Osteocyte (in vitro differentiated cells): ENCODE measurements at regions not wholly inside any gene's neighbourhood (a gene's known extent, or its start where the extent isn't known, plus 50 kb on each side); places are given as distances from the start of the nearest gene placed in this dataset.

ENCODE experiments used
- DNase-seq: peaks from one replicate; pipeline ENCODE4 v3.0.0; 2021; ENCODE audit warnings: mixed read lengths; ENCODE audit not compliant: unreplicated experiment; ENCODE audit errors: extremely low spot score
- H3K27ac Mint-ChIP-seq: one replicate; pipeline ENCODE4 v1.8.0; 2021; ENCODE audit warnings: mild to moderate bottlenecking, mixed read lengths; ENCODE audit not compliant: unreplicated experiment
- H3K27me3 Mint-ChIP-seq: one replicate; pipeline ENCODE4 v1.8.0; 2021; ENCODE audit warnings: mixed read lengths; ENCODE audit not compliant: unreplicated experiment
- H3K36me3 Mint-ChIP-seq: one replicate; pipeline ENCODE4 v1.8.0; 2021; ENCODE audit warnings: mixed read lengths; ENCODE audit not compliant: unreplicated experiment
- H3K4me1 Mint-ChIP-seq: one replicate; pipeline ENCODE4 v1.8.0; 2021; ENCODE audit warnings: mixed read lengths; ENCODE audit not compliant: unreplicated experiment
- H3K4me3 Mint-ChIP-seq: one replicate; pipeline ENCODE4 v1.8.0; 2021; ENCODE audit warnings: mild to moderate bottlenecking, moderate library complexity, mixed read lengths; ENCODE audit not compliant: unreplicated experiment
- H3K9me3 Mint-ChIP-seq: one replicate; pipeline ENCODE4 v1.8.0; 2021; ENCODE audit warnings: mixed read lengths; ENCODE audit not compliant: unreplicated experiment
- TF ChIP-seq, protein P1 (sequence below): fragments of 200-600 bp; sonication (generic); IDR thresholded peaks from 2 replicates; pipeline ENCODE4 v1.5.0; 2021; ENCODE audit warnings: antibody characterized with exemption, mild to moderate bottlenecking, moderate library complexity

DNA sequence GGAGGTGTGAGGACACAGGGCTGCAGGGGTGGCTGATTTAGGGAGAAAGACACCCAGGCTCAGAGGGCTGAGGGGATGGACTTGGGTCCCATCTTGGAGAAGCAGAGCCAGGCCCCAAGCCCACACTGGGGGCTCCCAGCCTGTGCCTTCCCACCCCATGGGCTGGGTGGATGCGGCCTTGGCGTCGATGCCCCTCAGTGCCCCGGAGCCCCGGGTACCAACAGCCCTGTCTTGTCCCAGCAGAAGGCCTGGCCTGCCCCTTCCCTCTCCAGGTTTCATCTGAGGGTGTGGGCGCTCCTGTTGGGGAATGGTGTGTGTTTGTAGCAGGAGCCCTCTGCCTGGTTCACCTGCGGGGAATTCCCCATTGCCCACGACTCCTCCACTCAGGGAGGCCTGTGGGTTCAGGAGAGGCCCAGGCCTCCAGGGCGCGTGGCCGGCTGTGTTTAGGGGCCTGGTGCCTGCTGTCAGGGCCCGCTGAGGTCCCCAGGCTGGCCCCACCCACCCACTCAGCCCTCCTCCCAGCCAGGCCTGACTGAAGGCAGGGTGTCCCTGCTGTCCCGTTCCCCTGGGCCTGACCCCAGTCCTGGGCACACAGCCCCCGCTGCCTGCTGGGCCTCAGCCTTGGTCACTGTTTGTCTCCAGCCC is 51.1 kb upstream of the BEGAIN start:
- Mint-ChIP-seq H3K27me3 (peaks cover 17% of the 10 kb centered on the region), H3K4me1 (peaks cover 17% of the 10 kb centered on the region)
- DNase-seq, result no peak

DNA sequence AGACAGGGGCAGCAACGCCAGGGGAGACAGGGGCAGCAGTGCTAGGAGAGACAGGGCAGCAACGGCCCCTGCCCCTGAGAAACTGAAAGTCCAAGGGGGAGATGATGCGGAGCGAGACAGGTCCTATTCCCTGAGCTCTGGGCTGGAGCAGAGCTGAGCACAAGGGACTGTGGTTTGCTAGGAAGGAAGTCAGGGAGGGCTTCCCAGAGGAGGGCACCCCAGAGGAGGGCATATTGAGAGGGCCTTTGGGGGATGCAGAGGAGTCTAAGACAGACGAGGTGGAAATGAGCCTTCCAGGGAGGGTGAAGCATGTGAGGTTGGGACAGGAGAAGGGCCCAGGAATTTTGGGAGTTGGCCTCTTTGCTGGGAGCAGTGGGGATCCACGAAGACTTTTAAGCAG is 52.1 kb upstream of the BEGAIN start:
- Mint-ChIP-seq H3K27me3 (peaks cover 9% of the 10 kb centered on the region), H3K36me3 (no peaks in the 10 kb centered on the region), H3K4me3 (no peak overlapping the region), H3K27ac (no peak overlapping the region), H3K9me3 (no peaks in the 10 kb centered on the region), H3K4me1 (peaks cover 17% of the 10 kb centered on the region)
- no peak for DNase-seq
- TF ChIP-seq, protein P1, sequence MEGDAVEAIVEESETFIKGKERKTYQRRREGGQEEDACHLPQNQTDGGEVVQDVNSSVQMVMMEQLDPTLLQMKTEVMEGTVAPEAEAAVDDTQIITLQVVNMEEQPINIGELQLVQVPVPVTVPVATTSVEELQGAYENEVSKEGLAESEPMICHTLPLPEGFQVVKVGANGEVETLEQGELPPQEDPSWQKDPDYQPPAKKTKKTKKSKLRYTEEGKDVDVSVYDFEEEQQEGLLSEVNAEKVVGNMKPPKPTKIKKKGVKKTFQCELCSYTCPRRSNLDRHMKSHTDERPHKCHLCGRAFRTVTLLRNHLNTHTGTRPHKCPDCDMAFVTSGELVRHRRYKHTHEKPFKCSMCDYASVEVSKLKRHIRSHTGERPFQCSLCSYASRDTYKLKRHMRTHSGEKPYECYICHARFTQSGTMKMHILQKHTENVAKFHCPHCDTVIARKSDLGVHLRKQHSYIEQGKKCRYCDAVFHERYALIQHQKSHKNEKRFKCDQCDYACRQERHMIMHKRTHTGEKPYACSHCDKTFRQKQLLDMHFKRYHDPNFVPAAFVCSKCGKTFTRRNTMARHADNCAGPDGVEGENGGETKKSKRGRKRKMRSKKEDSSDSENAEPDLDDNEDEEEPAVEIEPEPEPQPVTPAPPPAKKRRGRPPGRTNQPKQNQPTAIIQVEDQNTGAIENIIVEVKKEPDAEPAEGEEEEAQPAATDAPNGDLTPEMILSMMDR, result no peak

More for the DNA sequence above, 51.1 kb upstream of the BEGAIN start:
- TF ChIP-seq, protein P1, result no peak
- H3K4me3 Mint-ChIP-seq, result no peak overlapping the region
- no peak overlapping the region for H3K27ac Mint-ChIP-seq
- no peaks in the 10 kb centered on the region for H3K9me3 Mint-ChIP-seq
- H3K36me3 Mint-ChIP-seq, result no peaks in the 10 kb centered on the region

DNA sequence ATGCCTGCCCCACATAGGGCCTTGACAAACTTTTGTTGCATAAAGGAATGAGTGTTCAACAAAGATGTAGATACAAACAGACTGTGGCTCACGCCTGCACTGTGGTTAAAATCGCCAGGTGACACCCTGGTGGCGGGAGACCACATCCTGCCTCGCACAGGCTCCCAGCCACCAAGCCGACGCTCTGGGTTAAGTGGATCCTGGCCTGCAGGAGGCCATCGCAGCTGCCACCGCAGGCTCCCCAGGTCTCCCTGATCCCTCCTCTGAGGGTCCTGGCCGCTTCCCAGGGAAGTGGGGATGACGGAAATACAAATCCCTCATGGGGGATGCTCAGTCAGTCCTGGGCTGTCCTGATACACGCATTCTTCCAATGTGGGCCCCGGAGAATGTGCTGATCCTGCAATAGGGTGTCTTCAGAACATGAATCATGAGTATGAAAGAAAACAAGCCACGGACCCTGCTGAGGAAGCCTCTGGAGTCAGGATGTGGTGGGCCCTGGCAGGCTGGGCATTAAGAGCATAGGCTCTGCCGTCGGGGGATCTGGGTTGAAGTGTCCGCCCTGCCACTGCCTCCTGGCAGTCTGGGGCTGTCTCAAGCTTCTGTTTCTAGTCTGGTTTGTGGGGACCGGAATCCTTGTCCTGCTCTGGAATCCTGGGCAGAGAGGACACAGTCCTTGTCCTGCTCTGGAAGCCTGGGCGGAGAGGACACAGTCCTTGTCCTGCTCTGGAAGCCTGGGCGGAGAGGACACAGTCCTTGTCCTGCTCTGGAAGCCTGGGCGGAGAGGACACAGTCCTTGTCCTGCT is 53.5 kb upstream of the BEGAIN start:
- DNase-seq, result no peak

DNA sequence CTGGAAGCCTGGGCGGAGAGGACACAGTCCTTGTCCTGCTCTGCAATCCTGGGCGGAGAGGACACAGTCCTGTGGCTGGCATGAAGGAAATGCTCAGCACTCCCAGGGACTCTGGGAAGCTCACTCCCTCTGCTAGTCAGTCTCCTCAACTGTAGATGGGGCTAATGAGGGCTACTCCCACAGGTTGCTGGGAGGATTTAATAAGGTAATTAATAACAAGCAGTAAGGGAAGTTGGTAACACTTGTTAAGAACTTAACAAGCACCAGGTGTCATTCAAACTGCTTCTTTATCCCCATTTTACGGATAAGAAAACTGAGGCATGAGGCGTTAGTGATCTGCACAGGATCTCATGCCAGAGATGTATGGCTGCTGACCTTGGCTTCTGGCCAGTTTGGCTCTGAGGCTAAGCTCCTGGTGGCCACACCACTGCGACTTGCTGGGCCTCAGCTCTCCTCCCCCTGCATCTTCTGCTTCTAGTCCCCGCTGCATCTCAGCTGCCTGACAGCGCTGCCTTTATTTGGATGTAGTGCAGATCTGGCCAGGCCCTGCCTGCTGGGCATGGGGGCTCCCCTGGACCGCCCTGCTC is 54.1 kb upstream of the BEGAIN start:
- Mint-ChIP-seq H3K36me3 (no peaks in the 10 kb centered on the region), H3K4me3 (no peak overlapping the region), H3K9me3 (no peaks in the 10 kb centered on the region), H3K27ac (no peak overlapping the region), H3K27me3 (no peaks in the 10 kb centered on the region), H3K4me1 (peaks cover 28% of the 10 kb centered on the region)
- TF ChIP-seq, protein P1, result peak; percentile 14
- no peak for DNase-seq

More for the DNA sequence above, 53.5 kb upstream of the BEGAIN start:
- Mint-ChIP-seq H3K27ac (peak overlapping the region; percentile 80), H3K36me3 (no peaks in the 10 kb centered on the region), H3K27me3 (no peaks in the 10 kb centered on the region), H3K4me3 (no peak overlapping the region), H3K9me3 (no peaks in the 10 kb centered on the region), H3K4me1 (peaks cover 25% of the 10 kb centered on the region)
- TF ChIP-seq, protein P1, result peak; percentile 9

DNA sequence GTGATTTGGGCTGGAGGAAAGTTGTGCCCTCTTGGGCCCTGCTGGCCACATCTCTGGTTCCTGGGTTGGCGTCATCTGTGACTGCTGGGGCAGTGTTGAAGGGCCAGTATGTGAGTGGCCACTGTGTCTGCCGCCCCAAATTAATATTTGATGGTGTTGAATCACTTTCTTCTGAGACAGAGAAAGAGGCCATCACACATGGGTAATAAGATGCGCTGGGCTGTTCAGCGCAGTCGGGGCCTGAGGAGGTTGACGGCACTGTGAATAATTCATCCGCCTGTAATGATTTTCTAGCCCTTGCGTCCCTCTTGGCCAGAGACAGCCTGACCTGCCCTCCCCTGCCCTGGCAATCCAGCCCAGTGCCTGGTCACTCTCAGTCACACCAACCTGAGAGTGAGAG is 56.2 kb upstream of the BEGAIN start:
- Mint-ChIP-seq H3K4me3 (no peak overlapping the region), H3K27ac (no peak overlapping the region), H3K4me1 (peaks cover 28% of the 10 kb centered on the region), H3K27me3 (no peaks in the 10 kb centered on the region), H3K9me3 (no peaks in the 10 kb centered on the region), H3K36me3 (no peaks in the 10 kb centered on the region)
- TF ChIP-seq, protein P1, result no peak
- DNase-seq, result no peak
